SK-N-SH treated with all-trans-retinoic acid at 6 μM for 48 hours (cell line): ENCODE measurements at regions not wholly inside any gene's neighbourhood (a gene's known extent, or its start where the extent isn't known, plus 50 kb on each side); places are given as distances from the start of the nearest gene placed in this dataset.
"Not testable (repeated sequence)": the region's sequence is repeated elsewhere in the genome, so short reads cannot be mapped to it uniquely, and the experiment has no call there.

Experiments
- TOX ChIP-seq: fragments of 250-450 bp; sonication (Bioruptor Pico); IDR thresholded peaks from 2 replicates; pipeline ENCODE4 v1.8.0; 2021; ENCODE audit warnings: mild to moderate bottlenecking, moderate library complexity, borderline replicate concordance
- ZNF70 ChIP-seq: fragments of 450-650 bp; formaldehyde crosslinking; IDR thresholded peaks from 2 replicates; pipeline ENCODE4 v1.5.0; 2020; ENCODE audit warnings: mild to moderate bottlenecking, moderate library complexity
- ZNF8 ChIP-seq: fragments of 450-650 bp; formaldehyde crosslinking; IDR thresholded peaks from 2 replicates; pipeline ENCODE4 v1.5.0; 2020; ENCODE audit warnings: mild to moderate bottlenecking, moderate library complexity

DNA sequence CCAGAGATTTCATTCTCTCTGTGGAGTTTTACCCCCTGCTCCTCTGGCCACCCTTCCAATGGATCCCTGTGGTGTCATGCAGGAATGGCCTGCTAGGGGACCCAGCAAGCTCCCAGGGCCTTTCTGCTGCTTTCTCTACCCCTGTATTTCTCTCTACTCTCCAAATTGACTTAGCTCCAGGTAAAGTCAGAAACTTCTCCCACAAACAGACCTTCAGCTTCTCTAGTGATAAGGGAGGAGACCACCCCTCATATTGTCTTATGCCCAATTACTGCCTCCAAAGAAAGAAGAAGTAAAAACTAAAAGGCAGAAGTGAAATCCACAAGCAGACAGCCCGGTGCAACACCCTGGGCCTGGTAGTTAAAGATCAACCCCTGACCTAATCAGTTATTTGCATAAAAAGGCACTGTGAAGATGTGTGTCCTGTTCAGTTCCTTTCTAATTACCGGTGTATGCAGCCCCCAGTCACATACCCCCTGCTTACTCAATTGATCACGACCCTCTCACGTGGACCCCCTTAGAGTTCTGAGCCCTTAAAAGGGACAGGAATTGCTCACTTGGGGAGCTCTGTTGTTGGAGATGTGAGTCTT lies 104.7 kb upstream of the EPB41L4A start:
- not testable (repeated sequence) for TF ChIP-seq ZNF70; TOX (CRISPR knock-in tag); ZNF8 (CRISPR knock-in tag)
